Muscle of leg (tissue), 3 donors: ENCODE measurements at regions not wholly inside any gene's neighbourhood (a gene's known extent, or its start where the extent isn't known, plus 50 kb on each side); places are given as distances from the start of the nearest gene placed in this dataset.
"Not testable (repeated sequence)": the region's sequence is repeated elsewhere in the genome, so short reads cannot be mapped to it uniquely, and the experiment has no call there.

Source experiments
- DNase-seq: peaks from one replicate; pipeline ENCODE4 v3.0.0; 2013
- H3K27ac ChIP-seq: one replicate; pipeline ENCODE4 v1.5.1; 2013; ENCODE audit warnings: mild to moderate bottlenecking, low read length, control low read depth
- H3K27me3 ChIP-seq: one replicate; pipeline ENCODE4 v1.6.1; 2013; ENCODE audit warnings: low read length; ENCODE audit not compliant: control insufficient read depth, insufficient read depth
- H3K36me3 ChIP-seq: one replicate; pipeline ENCODE4 v1.6.1; 2013; ENCODE audit warnings: low read length; ENCODE audit not compliant: control insufficient read depth, insufficient read depth
- H3K4me1 ChIP-seq: one replicate; pipeline ENCODE4 v1.6.1; 2013; ENCODE audit warnings: low read length; ENCODE audit not compliant: control insufficient read depth, insufficient read depth
- H3K4me3 ChIP-seq: one replicate; pipeline ENCODE4 v1.5.1; 2013; ENCODE audit warnings: low read length, control low read depth
- H3K9me3 ChIP-seq: replicated peaks from 2 replicates; pipeline ENCODE4 v1.6.1; 2013; ENCODE audit warnings: low read depth, low read length; ENCODE audit not compliant: control insufficient read depth
- WGBS: methylation state at CpG from one replicate; pipeline ENCODE4 v1.1.5; 2013; ENCODE audit warnings: missing lambda C conversion rate; ENCODE audit not compliant: insufficient coverage; 5-methylcytosine and 5-hydroxymethylcytosine counted together

DNA sequence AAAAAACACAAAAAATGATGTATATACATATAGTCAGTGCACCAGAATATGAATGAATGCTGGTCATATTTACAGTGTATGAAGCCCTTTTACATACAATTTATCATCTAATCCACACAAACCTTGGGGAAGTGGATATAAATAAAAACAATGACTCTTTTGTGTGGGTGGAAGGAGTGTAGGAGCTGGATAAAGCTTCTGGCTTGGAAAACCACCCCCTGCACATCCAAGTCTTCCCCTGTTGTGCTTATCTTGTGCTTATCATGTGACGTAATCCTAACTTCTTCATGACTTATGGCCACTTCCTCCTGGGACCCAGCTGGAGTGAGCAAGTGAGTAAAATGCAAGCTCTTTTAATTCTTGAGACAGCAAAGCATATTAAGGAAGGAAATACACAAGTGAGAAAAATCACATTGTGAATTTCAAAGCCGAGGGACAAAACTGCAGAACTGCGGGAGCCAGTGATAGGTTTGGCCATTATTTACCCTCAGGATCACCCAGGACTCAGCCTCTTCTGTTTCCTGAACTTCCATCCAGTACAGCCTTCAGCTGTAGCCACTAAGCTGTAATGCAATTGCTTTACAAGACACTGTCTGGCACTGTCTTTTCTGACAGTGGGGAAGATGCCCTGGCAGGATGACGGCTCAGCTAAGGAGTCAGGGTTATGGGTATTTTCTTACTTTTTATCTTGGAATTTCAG is 104.0 kb upstream of the PPM1J start:
- Histone ChIP-seq H3K4me3 (no peak overlapping the region), H3K9me3 (no peaks in the 10 kb centered on the region), H3K4me1 (no peaks in the 10 kb centered on the region), H3K27ac (peak overlapping the region; percentile 47), H3K27me3 (no peaks in the 10 kb centered on the region), H3K36me3 (no peaks in the 10 kb centered on the region)
- peak; percentile 71 for DNase-seq
- WGBS = 54% methylated on average over 2 of the region's 4 CpGs

- no peaks in the 10 kb centered on the region for H3K9me3 ChIP-seq
- WGBS = 49% methylated on average over 2 of the region's 7 CpGs
- no peaks in the 10 kb centered on the region for H3K4me1 ChIP-seq
- H3K27ac ChIP-seq = no peak overlapping the region
- H3K4me3 ChIP-seq = no peak overlapping the region
- no peak for DNase-seq
- no peaks in the 10 kb centered on the region for H3K27me3 ChIP-seq
- no peaks in the 10 kb centered on the region for H3K36me3 ChIP-seq
Measured at GRCh38 chr1:112817555-112818373, 102.6 kb upstream of the PPM1J start.

DNA sequence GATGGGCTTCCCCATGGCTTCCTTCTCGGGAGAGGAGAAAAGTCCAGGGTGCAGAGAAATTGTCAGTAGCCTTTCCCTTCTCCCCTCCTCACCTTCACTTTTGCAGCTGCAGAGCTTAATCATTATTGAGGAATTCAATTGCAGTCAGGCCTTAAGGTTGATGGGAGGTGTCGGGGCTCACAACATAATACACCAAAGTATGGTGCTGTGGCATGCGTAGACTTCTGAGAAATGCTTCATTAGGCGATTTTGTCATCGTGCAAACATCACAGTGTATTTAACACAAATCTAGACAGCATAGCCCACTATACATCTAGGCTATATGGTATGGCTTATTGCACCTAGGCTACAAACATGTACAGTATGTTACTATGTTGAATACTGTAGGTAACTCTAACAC is 100.2 kb upstream of the PPM1J start:
- 100% methylated on average over 1 of the region's 5 CpGs for WGBS
- DNase-seq = no peak
- Histone ChIP-seq H3K36me3 (no peaks in the 10 kb centered on the region), H3K27me3 (no peaks in the 10 kb centered on the region), H3K4me3 (no peak overlapping the region), H3K27ac (no peak overlapping the region), H3K4me1 (no peaks in the 10 kb centered on the region), H3K9me3 (no peaks in the 10 kb centered on the region)

- H3K9me3 ChIP-seq, H3K36me3 ChIP-seq, H3K27ac ChIP-seq, H3K4me3 ChIP-seq, H3K27me3 ChIP-seq, DNase-seq, H3K4me1 ChIP-seq: not testable (repeated sequence)
- 93% methylated on average over 2 of the region's 8 CpGs for WGBS
Measured at GRCh38 chr1:112814645-112815044, 99.5 kb upstream of the PPM1J start.

GRCh38 chr1:112808861-112809684 is 93.9 kb upstream of the PPM1J start:
- Histone ChIP-seq H3K27ac (no peak overlapping the region), H3K9me3 (no peaks in the 10 kb centered on the region), H3K4me3 (no peak overlapping the region), H3K27me3 (no peaks in the 10 kb centered on the region), H3K4me1 (peaks cover 12% of the 10 kb centered on the region), H3K36me3 (no peaks in the 10 kb centered on the region)
- peak; percentile 70 for DNase-seq
- WGBS = 50% methylated on average over 2 of the region's 8 CpGs

DNA sequence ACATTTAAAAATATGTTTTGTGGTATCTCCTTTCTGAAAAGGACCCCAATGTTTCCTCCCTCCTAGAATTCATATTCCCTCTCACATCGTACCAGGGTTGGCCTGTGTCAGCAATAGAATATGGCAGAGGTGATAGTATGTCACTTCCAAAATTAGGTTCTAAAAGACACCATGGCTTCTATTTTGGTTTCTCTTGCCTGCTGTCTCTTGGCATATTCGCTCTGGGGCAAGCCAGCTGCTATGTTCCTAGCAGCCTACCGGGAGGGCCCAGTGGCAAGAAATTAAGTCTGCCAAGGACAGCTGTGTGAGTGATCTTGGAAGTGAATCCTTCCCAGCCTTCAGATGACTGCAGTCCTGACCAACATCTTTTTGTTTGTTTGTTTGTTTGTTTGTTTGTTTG is 92.9 kb upstream of the PPM1J start:
- no peaks in the 10 kb centered on the region for H3K36me3 ChIP-seq
- no peaks in the 10 kb centered on the region for H3K9me3 ChIP-seq
- H3K4me3 ChIP-seq = no peak overlapping the region
- peak; percentile 68 for DNase-seq
- no peaks in the 10 kb centered on the region for H3K27me3 ChIP-seq
- no CpG with 5 or more reads among the region's 3 CpGs for WGBS
- H3K27ac ChIP-seq = peak overlapping the region; percentile 49
- H3K4me1 ChIP-seq = peaks cover 12% of the 10 kb centered on the region

DNA sequence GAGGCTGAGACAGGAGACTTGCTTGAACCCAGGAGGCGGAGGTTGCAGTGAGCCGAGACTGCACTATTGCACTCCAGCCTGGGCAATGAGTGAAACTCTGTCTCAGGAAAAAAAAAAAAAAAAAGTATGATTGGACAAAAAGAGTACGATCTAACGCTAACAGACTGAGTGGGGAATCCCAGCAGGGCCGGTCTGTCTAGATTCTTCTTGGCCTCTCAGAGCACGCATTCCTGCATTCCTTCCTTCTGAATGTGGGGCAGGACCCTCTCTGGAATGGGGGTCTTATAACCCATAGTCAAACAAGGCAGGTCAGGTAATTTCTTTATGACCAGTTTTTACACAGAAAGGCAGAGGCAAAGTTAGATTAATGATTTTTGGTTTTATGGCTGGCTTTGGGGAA is 92.0 kb upstream of the PPM1J start:
- Histone ChIP-seq H3K27me3 (no peaks in the 10 kb centered on the region), H3K36me3 (no peaks in the 10 kb centered on the region), H3K9me3 (no peaks in the 10 kb centered on the region), H3K4me3 (no peak overlapping the region), H3K27ac (no peak overlapping the region), H3K4me1 (peaks cover 12% of the 10 kb centered on the region)
- WGBS = 74% methylated on average over 4 of the region's 6 CpGs
- DNase-seq = no peak

GRCh38 chr1:112806090-112806642 is 91.0 kb upstream of the PPM1J start:
- H3K27ac ChIP-seq = no peak overlapping the region
- no peaks in the 10 kb centered on the region for H3K27me3 ChIP-seq
- no peaks in the 10 kb centered on the region for H3K36me3 ChIP-seq
- H3K9me3 ChIP-seq = no peaks in the 10 kb centered on the region
- no peak overlapping the region for H3K4me3 ChIP-seq
- whole genome bisulfite sequencing = 77% methylated on average over 2 of the region's 3 CpGs
- H3K4me1 ChIP-seq = peaks cover 12% of the 10 kb centered on the region
- no peak for DNase-seq

DNA sequence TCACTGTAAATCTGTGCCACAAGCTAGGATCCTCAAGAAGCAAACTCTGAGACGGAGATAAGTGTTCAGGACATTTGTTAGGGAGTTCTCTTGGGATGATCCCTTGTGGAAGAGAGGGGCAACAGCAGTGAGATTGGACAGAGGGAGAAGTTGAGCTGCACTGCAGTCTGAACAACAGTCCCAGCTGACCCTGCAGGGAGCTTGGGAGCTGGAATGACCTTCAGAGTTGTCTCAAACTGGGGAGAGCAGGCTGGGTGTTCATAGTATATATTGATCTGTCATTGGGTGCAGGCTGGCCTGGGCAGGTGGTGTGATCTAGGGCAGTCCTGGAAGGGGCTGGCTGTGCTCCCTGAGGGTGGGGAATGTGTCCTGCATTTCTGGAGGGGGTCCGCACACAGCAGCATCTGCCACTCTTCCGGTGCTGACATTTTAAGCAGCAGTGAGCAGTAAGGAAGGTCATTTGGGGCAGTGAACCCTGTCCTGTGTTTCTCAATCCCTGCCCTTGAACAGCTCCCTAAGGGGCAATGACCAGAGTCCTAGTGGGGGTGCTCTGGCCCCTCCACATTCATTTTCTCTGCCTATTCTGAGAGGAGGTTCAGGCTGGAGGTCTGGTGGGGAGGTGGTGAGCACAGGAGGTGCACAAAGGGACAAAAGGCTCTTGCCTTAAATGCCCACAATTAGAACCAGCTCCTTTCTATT is 90.2 kb upstream of the PPM1J start:
- Histone ChIP-seq H3K4me1 (peaks cover 16% of the 10 kb centered on the region), H3K27me3 (no peaks in the 10 kb centered on the region), H3K4me3 (no peak overlapping the region), H3K36me3 (no peaks in the 10 kb centered on the region), H3K27ac (no peak overlapping the region), H3K9me3 (no peaks in the 10 kb centered on the region)
- no peak for DNase-seq
- WGBS = 80% methylated on average over 2 of the region's 3 CpGs
